ENCODE measurements at regions not wholly inside any gene's neighbourhood (a gene's known extent, or its start where the extent isn't known, plus 50 kb on each side); places are given as distances from the start of the nearest gene placed in this dataset.

- H3K27ac ChIP-seq (ENCODE audit: low read depth, low read length, poor library complexity, severe bottlenecking), result no peak overlapping the region
- no TSS peak for BruUV-seq (replicated peaks)
- H3K9me3 ChIP-seq (ENCODE audit: low read depth, low read length, poor library complexity, severe bottlenecking), result no peaks in the 10 kb centered on the region
- H3K27me3 ChIP-seq (replicated peaks; ENCODE audit: insufficient read depth, low read depth, low read length, poor library complexity), result no peaks in the 10 kb centered on the region
- intact Hi-C loops (cut with micrococcal nuclease; ENCODE audit: unreplicated experiment), result loop anchor here (10.0 kb wide), 1 partner anchor 270 kb away; no protein-coding TSS in a partner anchor
- no peak overlapping the region for H3K4me3 ChIP-seq (ENCODE audit: low read depth, low read length, poor library complexity, severe bottlenecking)
- no peaks in the 10 kb centered on the region for H3K4me1 ChIP-seq (ENCODE audit: insufficient read depth, low read length, poor library complexity, severe bottlenecking)
- ChIA-PET POLR2A (ENCODE audit: low non-redundant PET) (no interaction called here), CTCF (interaction anchor here (0.6 kb wide), 1 partner anchor 279 kb away, joined by 5 read pairs; no protein-coding TSS in a partner anchor)
- no peaks in the 10 kb centered on the region for H3K36me3 ChIP-seq (ENCODE audit: insufficient read depth, low read length, poor library complexity, severe bottlenecking)
- peak; percentile 48; the same call in 1 of the 2 replicates for TF ChIP-seq CTCF (conservative IDR thresholded peaks at IDR 0.05; ENCODE audit: low read depth, low read length)
- TF ChIP-seq EZH2 (IDR thresholded peaks at IDR 0.05; ENCODE audit: borderline replicate concordance, low read depth, low read length, poor library complexity, severe bottlenecking), result no peak
- no peak for DNase-seq (ENCODE audit: low spot score)
Measured at GRCh38 chr11:96524475-96524874, 134.7 kb downstream of the JRKL start.

GRCh38 chr11:96530473-96530872 lies 140.7 kb downstream of the JRKL start:
- intact Hi-C loops (cut with micrococcal nuclease; ENCODE audit: unreplicated experiment), result no loop called here
- BruUV-seq (replicated peaks), result no TSS peak

GRCh38 chr11:96538104-96538503 lies 148.3 kb downstream of the JRKL start:
- intact Hi-C loops (cut with micrococcal nuclease; ENCODE audit: unreplicated experiment), result no loop called here
- BruUV-seq (replicated peaks), result no TSS peak
- H3K27me3 ChIP-seq (replicated peaks; ENCODE audit: insufficient read depth, low read depth, low read length, poor library complexity), result no peaks in the 10 kb centered on the region
- DNase-seq (ENCODE audit: low spot score), result no peak
- peaks cover 8% of the 10 kb centered on the region for H3K4me1 ChIP-seq (ENCODE audit: insufficient read depth, low read length, poor library complexity, severe bottlenecking)
- ChIA-PET POLR2A (ENCODE audit: low non-redundant PET) (no interaction called here), CTCF (no interaction called here)
- no peak overlapping the region for H3K27ac ChIP-seq (ENCODE audit: low read depth, low read length, poor library complexity, severe bottlenecking)
- H3K36me3 ChIP-seq (ENCODE audit: insufficient read depth, low read length, poor library complexity, severe bottlenecking), result no peaks in the 10 kb centered on the region
- H3K9me3 ChIP-seq (ENCODE audit: low read depth, low read length, poor library complexity, severe bottlenecking), result no peaks in the 10 kb centered on the region
- no peak overlapping the region for H3K4me3 ChIP-seq (ENCODE audit: low read depth, low read length, poor library complexity, severe bottlenecking)
- no peak for TF ChIP-seq EZH2 (IDR thresholded peaks at IDR 0.05; ENCODE audit: borderline replicate concordance, low read depth, low read length, poor library complexity, severe bottlenecking)
- no peak for TF ChIP-seq CTCF (conservative IDR thresholded peaks at IDR 0.05; ENCODE audit: low read depth, low read length)

More at GRCh38 chr11:96530473-96530872, 140.7 kb downstream of the JRKL start:
- POLR2A ChIA-PET (ENCODE audit: low non-redundant PET), result no interaction called here
- TF ChIP-seq CTCF (conservative IDR thresholded peaks at IDR 0.05; ENCODE audit: low read depth, low read length) (no peak), EZH2 (IDR thresholded peaks at IDR 0.05; ENCODE audit: borderline replicate concordance, low read depth, low read length, poor library complexity, severe bottlenecking) (no peak)
- H3K27me3 ChIP-seq (replicated peaks; ENCODE audit: insufficient read depth, low read depth, low read length, poor library complexity), result no peaks in the 10 kb centered on the region
- H3K4me1 ChIP-seq (ENCODE audit: insufficient read depth, low read length, poor library complexity, severe bottlenecking), result no peaks in the 10 kb centered on the region
- H3K9me3 ChIP-seq (ENCODE audit: low read depth, low read length, poor library complexity, severe bottlenecking), result no peaks in the 10 kb centered on the region
- H3K4me3 ChIP-seq (ENCODE audit: low read depth, low read length, poor library complexity, severe bottlenecking), result no peak overlapping the region
- no peak for DNase-seq (ENCODE audit: low spot score)
- no peaks in the 10 kb centered on the region for H3K36me3 ChIP-seq (ENCODE audit: insufficient read depth, low read length, poor library complexity, severe bottlenecking)
- CTCF ChIA-PET, result no interaction called here
- H3K27ac ChIP-seq (ENCODE audit: low read depth, low read length, poor library complexity, severe bottlenecking), result no peak overlapping the region

Measured in A673 (cell line).